ENCODE measurements at regions not wholly inside any gene's neighbourhood (a gene's known extent, or its start where the extent isn't known, plus 50 kb on each side); places are given as distances from the start of the nearest gene placed in this dataset.

GRCh38 chr4:63171341-63171740 lies 1237.9 kb downstream of the TECRL start:
- Mint-ChIP-seq H3K27ac (no peak overlapping the region), H3K27me3 (no peaks in the 10 kb centered on the region), H3K9me3 (peaks cover 11% of the 10 kb centered on the region), H3K4me3 (no peak overlapping the region), H3K36me3 (ENCODE audit: low read depth) (no peaks in the 10 kb centered on the region), H3K4me1 (ENCODE audit: low read depth) (no peaks in the 10 kb centered on the region)
- no peak for ATAC-seq (ENCODE audit: poor library complexity)
- Histone ChIP-seq H3K27me3 (ENCODE audit: control insufficient read depth in 1 of 2, insufficient read depth in 2 of 2, low read length in 2 of 2) (no peaks in the 10 kb centered on the region), H3K4me3 (ENCODE audit: low read length) (no peak overlapping the region), H3K36me3 (ENCODE audit: insufficient read depth, low read length) (no peaks in the 10 kb centered on the region), H3K4me1 (ENCODE audit: insufficient read depth, low read length) (no peaks in the 10 kb centered on the region), H3K9me3 (ENCODE audit: control insufficient read depth in 1 of 2, insufficient read depth in 1 of 2, low read length in 2 of 2) (peaks cover 0 to 4% of the 10 kb centered on the region in 2 experiments), H3K27ac (ENCODE audit: low read depth in 1 of 2, low read length in 2 of 2) (no peak overlapping the region)
- no peak for DNase-seq
- TF ChIP-seq CTCF (IDR thresholded peaks at IDR 0.05), result no peak
- POLR2A ChIA-PET, result no interaction called here
- CTCF ChIA-PET, result no interaction called here
- intact Hi-C loops (cut with DNase I, micrococcal nuclease), result no loop called here

- no peaks in the 10 kb centered on the region for H3K27me3 Mint-ChIP-seq
- no peak overlapping the region for H3K4me3 Mint-ChIP-seq
- CTCF ChIA-PET, result no interaction called here
- Histone ChIP-seq H3K27me3 (ENCODE audit: control insufficient read depth in 1 of 2, insufficient read depth in 2 of 2, low read length in 2 of 2) (no peaks in the 10 kb centered on the region), H3K9me3 (ENCODE audit: control insufficient read depth in 1 of 2, insufficient read depth in 1 of 2, low read length in 2 of 2) (peaks cover 0 to 4% of the 10 kb centered on the region in 2 experiments), H3K27ac (ENCODE audit: low read depth in 1 of 2, low read length in 2 of 2) (no peak overlapping the region), H3K36me3 (ENCODE audit: insufficient read depth, low read length) (no peaks in the 10 kb centered on the region), H3K4me3 (ENCODE audit: low read length) (no peak overlapping the region), H3K4me1 (ENCODE audit: insufficient read depth, low read length) (no peaks in the 10 kb centered on the region)
- H3K36me3 Mint-ChIP-seq (ENCODE audit: low read depth), result no peaks in the 10 kb centered on the region
- H3K4me1 Mint-ChIP-seq (ENCODE audit: low read depth), result no peaks in the 10 kb centered on the region
- H3K9me3 Mint-ChIP-seq, result peaks cover 12% of the 10 kb centered on the region
- H3K27ac Mint-ChIP-seq, result no peak overlapping the region
- no peak for DNase-seq
- no peak for ATAC-seq (ENCODE audit: poor library complexity)
- no peak for TF ChIP-seq CTCF (IDR thresholded peaks at IDR 0.05)
- POLR2A ChIA-PET, result no interaction called here
- intact Hi-C loops (cut with DNase I, micrococcal nuclease), result no loop called here
Measured at GRCh38 chr4:63170923-63171322, 1238.3 kb downstream of the TECRL start.

GRCh38 chr4:63169836-63170235 lies 1239.4 kb downstream of the TECRL start:
- H3K9me3 ChIP-seq (ENCODE audit: control insufficient read depth in 1 of 2, insufficient read depth in 1 of 2, low read length in 2 of 2), result peaks cover 0 to 4% of the 10 kb centered on the region in 2 experiments
- intact Hi-C loops (cut with DNase I, micrococcal nuclease), result no loop called here
- H3K4me3 ChIP-seq (ENCODE audit: low read length), result no peak overlapping the region
- H3K4me1 Mint-ChIP-seq (ENCODE audit: low read depth), result no peaks in the 10 kb centered on the region
- ChIA-PET POLR2A (no interaction called here), CTCF (no interaction called here)
- H3K27ac Mint-ChIP-seq, result no peak overlapping the region
- H3K36me3 Mint-ChIP-seq (ENCODE audit: low read depth), result no peaks in the 10 kb centered on the region
- H3K4me1 ChIP-seq (ENCODE audit: insufficient read depth, low read length), result no peaks in the 10 kb centered on the region
- H3K27ac ChIP-seq (ENCODE audit: low read depth in 1 of 2, low read length in 2 of 2), result no peak overlapping the region
- H3K9me3 Mint-ChIP-seq, result peaks cover 17% of the 10 kb centered on the region
- DNase-seq (no peak), ATAC-seq (ENCODE audit: poor library complexity) (no peak)
- H3K27me3 Mint-ChIP-seq, result no peaks in the 10 kb centered on the region
- no peak for TF ChIP-seq CTCF (IDR thresholded peaks at IDR 0.05)
- H3K36me3 ChIP-seq (ENCODE audit: insufficient read depth, low read length), result no peaks in the 10 kb centered on the region
- no peaks in the 10 kb centered on the region for H3K27me3 ChIP-seq (ENCODE audit: control insufficient read depth in 1 of 2, insufficient read depth in 2 of 2, low read length in 2 of 2)
- H3K4me3 Mint-ChIP-seq, result no peak overlapping the region

All from CD4-positive, alpha-beta T cell (primary cell).